Activated CD4-positive, alpha-beta memory T cell treated with anti-CD3 and anti-CD28 coated beads for 36 hours (primary cell): ENCODE measurements at regions not wholly inside any gene's neighbourhood (a gene's known extent, or its start where the extent isn't known, plus 50 kb on each side); places are given as distances from the start of the nearest gene placed in this dataset.

Experiments
- CTCF ChIA-PET: fragments of 350-600 bp; sonication (Branson Sonifier 250); formaldehyde crosslinking; loops from one replicate; lab custom pipeline; 2021; ENCODE audit warnings: antibody characterized with exemption, inconsistent platforms; lab: Charles Lee
- POLR2A ChIA-PET: fragments of 350-600 bp; sonication (Branson Sonifier 250); formaldehyde crosslinking; loops from one replicate; lab custom pipeline; 2021; ENCODE audit warnings: antibody characterized with exemption; lab: Charles Lee
- DNase-seq: peaks from one replicate; pipeline ENCODE4 v3.0.0-alpha.2; 2020
- H3K27ac Mint-ChIP-seq: one replicate; pipeline ENCODE4 v1.8.0; 2021; ENCODE audit warnings: mixed read lengths
- H3K27me3 Mint-ChIP-seq: one replicate; pipeline ENCODE4 v1.8.0; 2021; ENCODE audit warnings: mixed read lengths
- H3K36me3 Mint-ChIP-seq: one replicate; pipeline ENCODE4 v1.8.0; 2021; ENCODE audit warnings: mixed read lengths
- H3K4me1 Mint-ChIP-seq: one replicate; pipeline ENCODE4 v1.8.0; 2021; ENCODE audit warnings: low read depth, mixed read lengths
- H3K4me3 Mint-ChIP-seq: one replicate; pipeline ENCODE4 v1.8.0; 2021; ENCODE audit warnings: mild to moderate bottlenecking, mixed read lengths
- H3K9me3 Mint-ChIP-seq: one replicate; pipeline ENCODE4 v1.8.0; 2021; ENCODE audit warnings: mixed read lengths
- intact Hi-C: fragments of 100-400 bp; cut with micrococcal nuclease; formaldehyde crosslinking; loops from one replicate; pipeline ENCODE4 v1.15.1; 2023

DNA sequence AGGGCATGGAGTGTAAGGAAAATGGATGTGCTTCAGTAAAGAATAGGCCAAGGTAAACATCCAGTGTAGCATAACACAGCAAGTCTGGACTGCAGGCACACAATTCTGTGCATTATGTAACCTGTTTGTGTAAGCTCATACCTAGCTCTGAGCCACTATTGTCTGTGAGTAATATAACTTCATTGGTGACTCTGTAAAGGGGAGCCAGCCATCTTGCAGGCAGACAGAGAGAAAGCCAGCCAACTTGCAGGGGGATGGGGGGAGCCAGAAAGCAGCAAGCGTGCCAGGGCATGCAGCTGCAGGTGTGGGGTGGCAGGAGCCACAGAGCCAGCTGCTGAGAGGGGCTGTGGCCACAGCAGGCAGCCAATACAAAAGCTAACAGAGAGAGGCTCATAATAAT is 449.2 kb downstream of the IPMK start:
- ChIA-PET CTCF (no interaction called here), POLR2A (no interaction called here)
- Mint-ChIP-seq H3K4me3 (no peak overlapping the region), H3K36me3 (no peaks in the 10 kb centered on the region), H3K9me3 (no peaks in the 10 kb centered on the region), H3K27ac (no peak overlapping the region), H3K27me3 (no peaks in the 10 kb centered on the region), H3K4me1 (no peaks in the 10 kb centered on the region)
- no peak for DNase-seq
- intact Hi-C loops: no loop called here

DNA sequence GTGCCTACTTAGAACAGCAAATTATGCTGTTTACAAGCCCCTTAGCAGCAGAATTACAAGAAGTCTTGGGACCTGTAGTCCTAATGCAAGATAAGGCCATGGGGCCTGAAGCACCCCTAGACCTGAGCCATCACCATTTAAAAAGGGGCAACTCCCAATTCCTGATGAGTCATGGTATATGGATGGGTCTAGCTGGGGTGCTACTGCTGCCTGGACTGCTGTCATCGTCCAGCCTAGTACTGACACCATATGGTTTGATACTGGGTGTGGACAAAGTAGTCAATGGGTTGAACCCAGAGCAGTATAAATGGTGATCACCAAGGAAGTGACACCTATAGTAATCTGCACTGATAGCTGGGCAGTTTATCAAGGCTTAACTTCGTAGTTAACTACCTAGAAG is 450.0 kb downstream of the IPMK start:
- intact Hi-C loops: no loop called here
- Mint-ChIP-seq H3K36me3 (no peaks in the 10 kb centered on the region), H3K4me1 (no peaks in the 10 kb centered on the region), H3K9me3 (no peaks in the 10 kb centered on the region), H3K27ac (no peak overlapping the region), H3K27me3 (no peaks in the 10 kb centered on the region), H3K4me3 (no peak overlapping the region)
- ChIA-PET CTCF (no interaction called here), POLR2A (no interaction called here)
- no peak for DNase-seq

DNA sequence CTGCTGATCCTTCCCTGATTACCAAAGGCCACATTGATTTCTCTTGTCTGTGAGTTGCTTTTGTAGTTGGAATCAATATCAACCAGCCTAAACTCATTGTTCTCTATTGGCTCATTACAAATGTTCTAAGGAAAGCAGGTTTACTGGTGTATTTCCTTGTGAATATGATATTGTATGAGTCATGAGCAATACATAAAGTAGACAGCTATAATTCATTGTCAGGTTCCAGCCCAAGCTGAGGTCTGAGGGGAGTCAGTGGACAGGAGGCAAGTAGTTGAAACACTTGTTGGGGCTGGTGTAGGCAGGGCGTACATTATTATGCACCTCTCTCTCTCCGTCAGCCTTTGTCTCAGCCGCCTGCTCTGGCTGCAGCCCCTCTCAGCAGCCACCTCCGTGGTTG is 451.7 kb downstream of the IPMK start:
- H3K27me3 Mint-ChIP-seq: no peaks in the 10 kb centered on the region
- H3K27ac Mint-ChIP-seq: no peak overlapping the region
- intact Hi-C loops: no loop called here
- H3K4me3 Mint-ChIP-seq: no peak overlapping the region
- H3K36me3 Mint-ChIP-seq: no peaks in the 10 kb centered on the region
- H3K9me3 Mint-ChIP-seq: no peaks in the 10 kb centered on the region
- ChIA-PET POLR2A (no interaction called here), CTCF (no interaction called here)
- no peaks in the 10 kb centered on the region for H3K4me1 Mint-ChIP-seq
- no peak for DNase-seq

GRCh38 chr10:57809961-57810360 is 457.7 kb downstream of the IPMK start:
- Mint-ChIP-seq H3K27me3 (no peaks in the 10 kb centered on the region), H3K27ac (no peak overlapping the region), H3K4me3 (no peak overlapping the region), H3K36me3 (no peaks in the 10 kb centered on the region), H3K4me1 (no peaks in the 10 kb centered on the region), H3K9me3 (no peaks in the 10 kb centered on the region)
- ChIA-PET POLR2A (no interaction called here), CTCF (no interaction called here)
- DNase-seq: no peak
- intact Hi-C loops: no loop called here

- intact Hi-C loops: no loop called here
- CTCF ChIA-PET: no interaction called here
- Mint-ChIP-seq H3K4me1 (no peaks in the 10 kb centered on the region), H3K4me3 (no peak overlapping the region), H3K36me3 (no peaks in the 10 kb centered on the region), H3K27me3 (no peaks in the 10 kb centered on the region), H3K27ac (no peak overlapping the region), H3K9me3 (no peaks in the 10 kb centered on the region)
- POLR2A ChIA-PET: no interaction called here
- DNase-seq: no peak
These were observed 459.8 kb downstream of the IPMK start for GRCh38 chr10:57807906-57808305.

DNA sequence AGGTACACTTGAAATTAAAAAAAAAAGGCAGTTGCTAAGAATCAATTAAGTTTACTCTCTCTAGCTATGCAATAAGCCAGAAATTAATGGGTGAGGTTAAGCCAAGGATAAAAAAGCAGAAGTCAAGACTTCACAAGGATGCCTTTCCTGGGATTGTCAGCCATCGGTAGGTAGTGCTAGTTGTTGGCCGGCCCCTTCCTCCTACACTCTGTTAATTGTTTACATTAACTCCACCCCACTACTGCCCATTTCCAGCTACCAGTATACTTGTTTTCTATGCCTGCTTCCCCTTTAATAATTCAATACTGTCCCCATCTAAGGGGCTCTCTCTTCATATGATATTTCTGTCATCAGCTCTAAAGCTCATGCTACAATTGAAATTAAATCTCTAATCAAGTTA is 461.0 kb downstream of the IPMK start:
- intact Hi-C loops: no loop called here
- H3K4me1 Mint-ChIP-seq: no peaks in the 10 kb centered on the region
- ChIA-PET CTCF (no interaction called here), POLR2A (no interaction called here)
- no peak overlapping the region for H3K27ac Mint-ChIP-seq
- H3K36me3 Mint-ChIP-seq: no peaks in the 10 kb centered on the region
- DNase-seq: no peak
- H3K9me3 Mint-ChIP-seq: no peaks in the 10 kb centered on the region
- H3K4me3 Mint-ChIP-seq: no peak overlapping the region
- no peaks in the 10 kb centered on the region for H3K27me3 Mint-ChIP-seq

GRCh38 chr10:57799625-57800024 is 468.1 kb downstream of the IPMK start:
- ChIA-PET CTCF (no interaction called here), POLR2A (no interaction called here)
- Mint-ChIP-seq H3K36me3 (no peaks in the 10 kb centered on the region), H3K27me3 (no peaks in the 10 kb centered on the region), H3K4me1 (no peaks in the 10 kb centered on the region), H3K27ac (no peak overlapping the region), H3K4me3 (no peak overlapping the region), H3K9me3 (no peaks in the 10 kb centered on the region)
- intact Hi-C loops: no loop called here
- DNase-seq: no peak

GRCh38 chr10:57798830-57799229 is 468.9 kb downstream of the IPMK start:
- Mint-ChIP-seq H3K9me3 (no peaks in the 10 kb centered on the region), H3K27ac (no peak overlapping the region), H3K27me3 (no peaks in the 10 kb centered on the region), H3K4me1 (no peaks in the 10 kb centered on the region), H3K36me3 (no peaks in the 10 kb centered on the region), H3K4me3 (no peak overlapping the region)
- ChIA-PET POLR2A (no interaction called here), CTCF (no interaction called here)
- intact Hi-C loops: no loop called here
- no peak for DNase-seq

DNA sequence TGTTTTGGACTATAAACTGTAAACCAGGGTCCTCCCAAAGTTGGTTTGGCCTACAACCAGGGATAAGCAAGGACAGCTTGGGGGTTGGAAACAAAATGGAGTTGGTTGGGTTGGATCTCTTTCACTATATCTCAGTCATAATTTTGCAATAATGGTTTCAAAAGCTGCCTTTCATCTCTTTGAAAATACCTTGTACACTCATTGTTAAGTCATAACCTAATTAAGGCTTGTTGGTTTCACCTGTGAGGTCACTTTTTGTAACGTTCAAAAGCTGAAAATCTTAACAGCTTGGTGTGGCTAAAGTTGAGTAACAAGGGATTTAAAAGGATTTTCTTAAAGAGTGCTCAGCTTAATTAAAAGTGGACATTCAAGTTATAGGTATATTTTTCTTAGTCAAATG is 476.1 kb downstream of the IPMK start:
- CTCF ChIA-PET: no interaction called here
- Mint-ChIP-seq H3K4me3 (no peak overlapping the region), H3K27me3 (no peaks in the 10 kb centered on the region), H3K9me3 (peaks cover 4% of the 10 kb centered on the region), H3K4me1 (no peaks in the 10 kb centered on the region), H3K36me3 (no peaks in the 10 kb centered on the region), H3K27ac (no peak overlapping the region)
- POLR2A ChIA-PET: no interaction called here
- intact Hi-C loops: no loop called here
- DNase-seq: no peak

DNA sequence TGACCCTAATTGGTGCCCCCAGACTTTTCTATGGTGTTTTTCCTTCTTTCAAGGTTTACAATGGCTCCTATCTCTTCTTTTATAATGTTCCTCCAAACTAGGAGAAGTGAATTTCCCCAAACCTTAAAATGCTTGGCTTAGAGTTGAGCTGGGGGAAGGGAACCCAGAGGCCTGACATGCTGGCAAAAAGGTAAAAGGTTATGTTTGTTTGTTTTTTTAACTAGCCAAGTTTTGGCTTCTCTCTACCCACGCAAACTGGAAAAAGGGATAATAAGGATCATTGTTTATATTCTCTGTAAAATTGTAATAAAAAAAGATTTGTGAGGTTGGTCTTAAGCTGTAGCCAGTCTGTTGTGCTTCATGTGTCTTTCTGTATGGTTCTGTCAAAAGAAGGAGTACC is 477.0 kb downstream of the IPMK start:
- intact Hi-C loops: no loop called here
- CTCF ChIA-PET: no interaction called here
- H3K27me3 Mint-ChIP-seq: no peaks in the 10 kb centered on the region
- H3K4me3 Mint-ChIP-seq: no peak overlapping the region
- H3K4me1 Mint-ChIP-seq: no peaks in the 10 kb centered on the region
- H3K27ac Mint-ChIP-seq: no peak overlapping the region
- POLR2A ChIA-PET: no interaction called here
- H3K36me3 Mint-ChIP-seq: no peaks in the 10 kb centered on the region
- H3K9me3 Mint-ChIP-seq: peaks cover 4% of the 10 kb centered on the region
- DNase-seq: no peak

DNA sequence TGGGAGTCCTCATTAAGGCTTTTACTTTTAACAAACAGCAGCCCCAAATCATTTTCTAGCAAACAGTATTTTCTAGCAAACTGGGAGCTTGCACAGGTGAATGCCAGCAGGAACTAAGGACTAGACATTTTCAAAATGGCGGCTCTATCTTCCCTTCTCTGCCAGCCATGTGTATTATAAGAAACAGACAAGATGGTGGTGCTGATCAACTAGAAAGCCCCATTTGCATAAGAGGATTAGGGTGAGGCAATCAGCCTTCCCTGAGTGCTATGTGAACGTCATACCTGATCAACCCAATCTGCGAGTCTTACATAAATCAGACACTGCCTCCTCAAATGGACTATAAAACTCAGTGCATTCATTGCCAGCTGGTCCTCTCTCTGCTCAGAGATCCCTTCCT is 479.6 kb downstream of the IPMK start:
- Mint-ChIP-seq H3K27ac (no peak overlapping the region), H3K27me3 (no peaks in the 10 kb centered on the region), H3K4me3 (no peak overlapping the region), H3K9me3 (peaks cover 4% of the 10 kb centered on the region), H3K4me1 (no peaks in the 10 kb centered on the region), H3K36me3 (no peaks in the 10 kb centered on the region)
- CTCF ChIA-PET: no interaction called here
- intact Hi-C loops: no loop called here
- no peak for DNase-seq
- POLR2A ChIA-PET: no interaction called here

DNA sequence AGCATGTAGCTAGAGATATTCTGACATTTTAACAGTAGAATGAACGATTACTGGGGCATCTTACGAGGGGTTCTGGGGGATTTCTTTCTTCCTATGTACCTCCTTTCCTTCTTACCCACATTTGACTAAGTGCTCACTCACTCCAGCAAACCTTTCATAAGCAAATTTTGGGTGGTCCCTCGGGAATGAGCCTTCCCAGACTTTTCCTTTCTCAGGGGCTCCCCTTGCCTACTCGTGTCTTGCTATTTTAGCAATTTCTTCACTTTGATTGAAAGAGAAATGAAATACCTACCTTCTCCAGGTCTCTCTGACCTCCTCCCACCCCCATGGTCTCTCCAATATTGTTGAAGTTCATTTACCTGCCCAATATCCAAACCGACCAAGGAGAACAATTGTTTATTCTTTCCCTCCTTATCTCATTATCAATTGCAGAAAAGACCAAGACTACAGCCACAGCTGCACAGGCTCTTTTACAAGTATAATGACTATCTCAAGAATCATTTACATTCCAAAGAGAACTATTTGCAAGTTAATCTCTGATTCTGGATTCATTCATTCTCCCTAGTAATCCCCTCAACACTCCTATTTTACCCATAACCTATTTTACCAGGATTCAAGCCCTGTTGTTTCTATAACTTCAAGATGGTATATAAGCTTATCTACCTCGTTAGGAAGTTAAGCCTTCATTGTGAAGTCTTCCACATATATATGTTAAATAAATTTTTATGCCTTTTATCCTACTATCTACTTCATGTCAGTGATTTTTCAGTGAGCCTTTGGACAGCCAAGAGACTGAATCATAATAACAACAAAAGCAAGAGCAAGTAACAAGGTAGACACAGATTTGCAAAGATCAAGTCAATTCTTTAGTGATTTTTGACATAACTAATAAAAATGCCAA is 480.6 kb downstream of the IPMK start:
- no peak for DNase-seq
- no peak overlapping the region for H3K4me3 Mint-ChIP-seq
- H3K27me3 Mint-ChIP-seq: no peaks in the 10 kb centered on the region
- intact Hi-C loops: no loop called here
- H3K27ac Mint-ChIP-seq: no peak overlapping the region
- H3K4me1 Mint-ChIP-seq: no peaks in the 10 kb centered on the region
- H3K36me3 Mint-ChIP-seq: no peaks in the 10 kb centered on the region
- POLR2A ChIA-PET: no interaction called here
- CTCF ChIA-PET: no interaction called here
- H3K9me3 Mint-ChIP-seq: peaks cover 4% of the 10 kb centered on the region

DNA sequence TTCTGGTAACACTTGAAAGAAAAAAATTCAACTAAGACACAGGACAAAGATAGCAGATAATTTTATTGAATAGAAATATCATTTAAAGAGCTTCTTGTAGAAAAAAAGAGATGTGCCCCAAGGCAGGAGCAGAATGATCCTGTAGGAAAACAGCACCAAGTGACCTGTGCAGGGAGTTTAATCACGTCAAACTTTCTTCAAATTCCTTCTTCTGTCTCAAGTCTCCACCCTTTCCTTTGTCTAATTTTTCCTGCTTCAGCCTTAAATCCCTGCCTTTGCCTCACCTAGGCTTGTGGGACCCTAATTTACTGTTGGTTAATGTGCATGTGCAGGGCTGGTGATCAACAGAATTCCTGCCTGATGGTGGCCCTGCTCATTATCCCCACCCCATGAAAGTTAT is 481.4 kb downstream of the IPMK start:
- Mint-ChIP-seq H3K4me1 (no peaks in the 10 kb centered on the region), H3K36me3 (no peaks in the 10 kb centered on the region), H3K9me3 (peaks cover 9% of the 10 kb centered on the region), H3K4me3 (no peak overlapping the region), H3K27ac (no peak overlapping the region), H3K27me3 (no peaks in the 10 kb centered on the region)
- POLR2A ChIA-PET: no interaction called here
- DNase-seq: no peak
- CTCF ChIA-PET: no interaction called here
- intact Hi-C loops: no loop called here
